Neural crest cell (in vitro differentiated cells): ENCODE measurements at regions not wholly inside any gene's neighbourhood (a gene's known extent, or its start where the extent isn't known, plus 50 kb on each side); places are given as distances from the start of the nearest gene placed in this dataset.

Source experiments
- DNase-seq: peaks from one replicate; pipeline ENCODE4 v3.0.0; 2021; ENCODE audit warnings: low read depth, mixed read lengths, low spot score
- H3K27ac Mint-ChIP-seq: one replicate; pipeline ENCODE4 v1.8.0; 2021; ENCODE audit warnings: mild to moderate bottlenecking, mixed read lengths; ENCODE audit not compliant: unreplicated experiment
- H3K27me3 Mint-ChIP-seq: 2 replicates; pipeline ENCODE4 v1.8.0; 2021; ENCODE audit warnings: low read depth, mild to moderate bottlenecking, mixed read lengths
- H3K36me3 Mint-ChIP-seq: 2 replicates; pipeline ENCODE4 v1.8.0; 2021; ENCODE audit warnings: low read depth, mild to moderate bottlenecking, mixed read lengths
- H3K4me1 Mint-ChIP-seq: 2 replicates; pipeline ENCODE4 v1.8.0; 2021; ENCODE audit warnings: mixed read lengths
- H3K4me3 Mint-ChIP-seq: one replicate; pipeline ENCODE4 v1.8.0; 2021; ENCODE audit warnings: mild to moderate bottlenecking, mixed read lengths
- H3K9me3 Mint-ChIP-seq: 2 replicates; pipeline ENCODE4 v1.8.0; 2021; ENCODE audit warnings: mixed read lengths
- CTCF ChIP-seq: fragments of 200-600 bp; sonication (generic); conservative IDR thresholded peaks from 2 replicates; pipeline ENCODE4 v1.5.0; 2021; ENCODE audit warnings: antibody characterized with exemption, mild to moderate bottlenecking

GRCh38 chr1:38576241-38576640, 283.3 kb downstream of the RRAGC start:
- Mint-ChIP-seq H3K36me3 (no peaks in the 10 kb centered on the region), H3K27ac (no peak overlapping the region), H3K27me3 (peaks cover 40% of the 10 kb centered on the region), H3K9me3 (no peaks in the 10 kb centered on the region), H3K4me1 (peaks cover 38% of the 10 kb centered on the region), H3K4me3 (no peak overlapping the region)
- TF ChIP-seq CTCF: no peak
- no peak for DNase-seq

GRCh38 chr1:38571726-38572125, 287.8 kb downstream of the RRAGC start:
- Mint-ChIP-seq H3K4me3 (no peak overlapping the region), H3K36me3 (no peaks in the 10 kb centered on the region), H3K27me3 (peaks cover 5% of the 10 kb centered on the region), H3K4me1 (peaks cover 33% of the 10 kb centered on the region), H3K27ac (no peak overlapping the region), H3K9me3 (no peaks in the 10 kb centered on the region)
- no peak for DNase-seq
- TF ChIP-seq CTCF: no peak

- Mint-ChIP-seq H3K36me3 (no peaks in the 10 kb centered on the region), H3K27me3 (peaks cover 5% of the 10 kb centered on the region), H3K9me3 (no peaks in the 10 kb centered on the region), H3K4me3 (no peak overlapping the region), H3K27ac (no peak overlapping the region), H3K4me1 (peaks cover 37% of the 10 kb centered on the region)
- no peak for DNase-seq
- TF ChIP-seq CTCF: no peak
Measured at GRCh38 chr1:38570657-38570975, 289.0 kb downstream of the RRAGC start.

- Mint-ChIP-seq H3K27me3 (peaks cover 2% of the 10 kb centered on the region), H3K36me3 (no peaks in the 10 kb centered on the region), H3K4me1 (peaks cover 41% of the 10 kb centered on the region), H3K9me3 (no peaks in the 10 kb centered on the region), H3K27ac (no peak overlapping the region), H3K4me3 (no peak overlapping the region)
- no peak for DNase-seq
- no peak for TF ChIP-seq CTCF
Measured at GRCh38 chr1:38569932-38570656, 289.5 kb downstream of the RRAGC start.

- no peaks in the 10 kb centered on the region for H3K36me3 Mint-ChIP-seq
- H3K27me3 Mint-ChIP-seq: no peaks in the 10 kb centered on the region
- H3K27ac Mint-ChIP-seq: no peak overlapping the region
- no peak for TF ChIP-seq CTCF
- DNase-seq: no peak
- no peak overlapping the region for H3K4me3 Mint-ChIP-seq
- no peaks in the 10 kb centered on the region for H3K9me3 Mint-ChIP-seq
- H3K4me1 Mint-ChIP-seq: peaks cover 34% of the 10 kb centered on the region
Measured at GRCh38 chr1:38568061-38568857, 291.3 kb downstream of the RRAGC start.
